ENCODE measurements at regions not wholly inside any gene's neighbourhood (a gene's known extent, or its start where the extent isn't known, plus 50 kb on each side); places are given as distances from the start of the nearest gene placed in this dataset.

DNA sequence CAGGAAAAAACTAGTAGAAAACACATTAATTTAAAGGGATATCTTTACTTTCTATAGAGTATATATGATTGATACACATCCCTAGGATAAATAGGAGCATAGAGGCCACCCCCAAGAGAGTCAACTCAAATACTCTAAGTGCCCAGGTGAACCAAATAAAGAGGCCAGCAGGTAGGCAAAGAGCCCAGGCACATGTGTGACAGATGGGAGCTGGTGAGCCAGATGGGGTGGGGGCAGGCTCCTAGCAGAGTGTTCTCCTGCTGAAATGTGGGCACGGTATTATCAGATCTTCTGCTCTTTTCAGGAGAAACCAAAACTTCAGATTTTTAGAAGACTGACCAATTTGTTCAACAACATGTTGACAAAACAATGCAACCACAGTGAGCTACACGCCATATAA lies 333.4 kb upstream of the PKN2 start:
- in situ Hi-C loops (cut with HindIII; ENCODE audit: low pct_ligation_motif_present, low sequenced_read_pairs), result no loop called here

DNA sequence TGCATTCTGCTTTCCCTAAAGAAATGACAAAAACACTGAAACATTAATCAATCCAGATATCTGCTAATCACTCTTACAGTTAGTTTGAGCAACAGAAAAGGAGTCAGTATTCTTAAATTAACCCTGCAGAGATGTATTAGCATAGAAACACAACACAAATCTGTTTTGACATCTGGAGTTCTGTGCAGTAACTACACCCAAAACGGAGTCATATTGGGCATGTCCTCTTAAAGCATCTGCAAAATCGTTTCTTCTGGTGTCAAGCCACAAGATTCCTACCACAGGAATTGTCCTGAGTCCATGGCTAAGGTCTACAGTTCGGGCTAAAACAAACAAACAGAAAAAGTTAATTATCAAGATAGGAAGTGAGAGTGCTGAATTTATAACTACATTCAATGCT lies 332.1 kb upstream of the PKN2 start:
- TF ChIP-seq, protein P1, sequence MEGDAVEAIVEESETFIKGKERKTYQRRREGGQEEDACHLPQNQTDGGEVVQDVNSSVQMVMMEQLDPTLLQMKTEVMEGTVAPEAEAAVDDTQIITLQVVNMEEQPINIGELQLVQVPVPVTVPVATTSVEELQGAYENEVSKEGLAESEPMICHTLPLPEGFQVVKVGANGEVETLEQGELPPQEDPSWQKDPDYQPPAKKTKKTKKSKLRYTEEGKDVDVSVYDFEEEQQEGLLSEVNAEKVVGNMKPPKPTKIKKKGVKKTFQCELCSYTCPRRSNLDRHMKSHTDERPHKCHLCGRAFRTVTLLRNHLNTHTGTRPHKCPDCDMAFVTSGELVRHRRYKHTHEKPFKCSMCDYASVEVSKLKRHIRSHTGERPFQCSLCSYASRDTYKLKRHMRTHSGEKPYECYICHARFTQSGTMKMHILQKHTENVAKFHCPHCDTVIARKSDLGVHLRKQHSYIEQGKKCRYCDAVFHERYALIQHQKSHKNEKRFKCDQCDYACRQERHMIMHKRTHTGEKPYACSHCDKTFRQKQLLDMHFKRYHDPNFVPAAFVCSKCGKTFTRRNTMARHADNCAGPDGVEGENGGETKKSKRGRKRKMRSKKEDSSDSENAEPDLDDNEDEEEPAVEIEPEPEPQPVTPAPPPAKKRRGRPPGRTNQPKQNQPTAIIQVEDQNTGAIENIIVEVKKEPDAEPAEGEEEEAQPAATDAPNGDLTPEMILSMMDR (IDR thresholded peaks at IDR 0.05; ENCODE audit: low read depth, low read length, missing control alignments), result no peak
- Histone ChIP-seq H3K4me3 (ENCODE audit: low read depth, low read length) (no peak overlapping the region), H3K27me3 (replicated peaks) (no peaks in the 10 kb centered on the region), H3K36me3 (replicated peaks) (no peaks in the 10 kb centered on the region), H3K27ac (no peak overlapping the region)
- no peak for DNase-seq
- in situ Hi-C loops (cut with HindIII; ENCODE audit: low pct_ligation_motif_present, low sequenced_read_pairs), result no loop called here

More for the DNA sequence above, 333.4 kb upstream of the PKN2 start:
- H3K27me3 ChIP-seq (replicated peaks), result no peaks in the 10 kb centered on the region
- TF ChIP-seq, protein P1 (IDR thresholded peaks at IDR 0.05; ENCODE audit: low read depth, low read length, missing control alignments), result no peak
- H3K27ac ChIP-seq, result no peak overlapping the region
- no peak overlapping the region for H3K4me3 ChIP-seq (ENCODE audit: low read depth, low read length)
- H3K36me3 ChIP-seq (replicated peaks), result no peaks in the 10 kb centered on the region
- no peak for DNase-seq

DNA sequence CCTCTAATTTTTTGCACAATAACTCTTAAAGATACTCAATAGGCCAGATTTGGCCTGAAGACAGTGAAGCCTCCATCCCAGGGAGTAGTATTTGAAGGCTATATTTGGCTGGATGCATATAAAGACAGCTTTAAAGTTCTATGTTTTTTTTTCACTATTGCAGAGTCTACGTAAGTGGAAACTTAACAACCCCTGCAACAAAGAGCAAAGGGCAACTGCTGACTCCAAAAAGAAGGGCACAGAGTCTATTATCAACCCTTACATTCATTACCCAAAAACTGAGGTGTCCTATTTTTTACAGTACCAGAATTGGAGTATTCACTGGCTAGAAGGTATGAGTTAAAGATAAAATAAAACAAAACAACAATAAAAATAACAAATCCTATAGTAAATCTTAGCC lies 329.8 kb upstream of the PKN2 start:
- Histone ChIP-seq H3K4me3 (ENCODE audit: low read depth, low read length) (no peak overlapping the region), H3K27me3 (replicated peaks) (no peaks in the 10 kb centered on the region), H3K36me3 (replicated peaks) (no peaks in the 10 kb centered on the region), H3K27ac (no peak overlapping the region)
- no peak for DNase-seq
- TF ChIP-seq, protein P1 (IDR thresholded peaks at IDR 0.05; ENCODE audit: low read depth, low read length, missing control alignments), result no peak
- in situ Hi-C loops (cut with HindIII; ENCODE audit: low pct_ligation_motif_present, low sequenced_read_pairs), result no loop called here

DNA sequence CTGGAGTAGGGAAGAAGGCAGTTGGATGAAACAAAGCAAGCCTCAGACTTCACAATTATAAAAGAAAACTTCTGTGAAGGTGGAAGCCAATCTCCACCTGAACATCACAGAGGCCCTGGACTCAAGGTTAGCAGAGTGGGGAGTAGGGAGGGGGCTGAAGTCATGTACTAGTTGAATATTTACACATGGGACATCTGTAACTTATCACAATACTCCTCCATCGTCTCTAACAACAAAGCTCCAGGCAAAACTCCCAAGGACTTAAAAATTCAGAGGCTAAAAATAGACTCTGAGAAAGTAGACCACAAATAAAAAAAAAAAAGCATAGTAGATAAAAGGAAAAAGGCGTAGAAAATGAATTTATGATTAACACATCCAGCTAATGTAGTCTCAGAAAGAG lies 326.3 kb upstream of the PKN2 start:
- TF ChIP-seq, protein P1 (IDR thresholded peaks at IDR 0.05; ENCODE audit: low read depth, low read length, missing control alignments), result no peak
- DNase-seq, result no peak
- in situ Hi-C loops (cut with HindIII; ENCODE audit: low pct_ligation_motif_present, low sequenced_read_pairs), result no loop called here

DNA sequence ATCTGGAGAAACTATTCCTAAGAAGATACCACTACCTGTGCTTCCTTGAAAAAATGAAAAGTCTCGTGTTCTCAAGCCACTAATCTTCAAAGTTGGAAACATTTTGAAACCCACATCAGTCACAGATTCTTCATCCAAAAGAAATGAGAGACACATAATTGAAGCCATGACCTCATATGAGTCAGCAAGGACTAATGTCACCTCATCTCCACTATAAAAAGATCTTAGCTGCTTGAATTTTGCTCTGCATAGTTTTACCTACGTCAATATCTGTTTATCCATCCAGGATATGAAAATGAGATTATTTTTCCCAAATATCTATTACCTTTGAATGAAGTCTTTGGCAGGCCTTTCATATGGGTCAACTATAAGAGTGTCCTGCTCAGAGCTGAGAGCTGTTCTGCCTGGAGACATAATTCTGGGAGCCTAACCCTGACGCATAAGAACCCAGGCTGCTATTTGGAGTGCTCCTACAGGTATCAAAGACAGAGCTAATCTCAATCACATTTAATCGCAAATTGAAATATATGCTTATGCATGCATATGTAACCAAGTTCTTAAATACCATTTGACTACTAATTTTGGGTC lies 312.5 kb upstream of the PKN2 start:
- no peak overlapping the region for H3K4me3 ChIP-seq (ENCODE audit: low read depth, low read length)
- in situ Hi-C loops (cut with HindIII; ENCODE audit: low pct_ligation_motif_present, low sequenced_read_pairs), result no loop called here
- TF ChIP-seq, protein P1 (IDR thresholded peaks at IDR 0.05; ENCODE audit: low read depth, low read length, missing control alignments), result no peak
- no peak overlapping the region for H3K27ac ChIP-seq
- no peak for DNase-seq
- no peaks in the 10 kb centered on the region for H3K27me3 ChIP-seq (replicated peaks)
- no peaks in the 10 kb centered on the region for H3K36me3 ChIP-seq (replicated peaks)

More for the DNA sequence above, 326.3 kb upstream of the PKN2 start:
- Histone ChIP-seq H3K36me3 (replicated peaks) (no peaks in the 10 kb centered on the region), H3K4me3 (ENCODE audit: low read depth, low read length) (no peak overlapping the region), H3K27ac (no peak overlapping the region), H3K27me3 (replicated peaks) (no peaks in the 10 kb centered on the region)

DNA sequence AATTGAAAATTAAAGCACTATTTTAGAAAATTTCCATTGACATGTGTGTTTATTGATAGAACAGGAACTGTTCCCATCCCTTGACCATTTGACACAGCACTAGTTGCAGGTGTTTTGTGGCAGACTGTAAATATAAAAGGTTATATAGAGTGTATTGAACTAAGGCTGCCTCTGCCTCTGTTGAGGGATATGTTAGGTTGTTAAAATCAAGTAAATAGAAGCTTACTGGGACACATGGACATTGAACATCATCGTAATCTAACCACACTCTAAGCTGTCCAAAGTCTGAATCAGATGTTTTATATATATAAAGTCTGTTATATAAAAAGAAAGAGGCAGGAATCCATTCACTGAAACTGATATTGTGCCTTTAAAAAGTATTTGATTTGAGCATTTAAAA lies 308.1 kb upstream of the PKN2 start:
- in situ Hi-C loops (cut with HindIII; ENCODE audit: low pct_ligation_motif_present, low sequenced_read_pairs), result no loop called here
- TF ChIP-seq, protein P1 (IDR thresholded peaks at IDR 0.05; ENCODE audit: low read depth, low read length, missing control alignments), result no peak
- no peaks in the 10 kb centered on the region for H3K36me3 ChIP-seq (replicated peaks)
- DNase-seq, result no peak
- no peaks in the 10 kb centered on the region for H3K27me3 ChIP-seq (replicated peaks)
- H3K4me3 ChIP-seq (ENCODE audit: low read depth, low read length), result no peak overlapping the region
- no peak overlapping the region for H3K27ac ChIP-seq

All from brain microvascular endothelial cell (primary cell).